Common myeloid progenitor, CD34-positive (primary cell): ENCODE measurements at regions not wholly inside any gene's neighbourhood (a gene's known extent, or its start where the extent isn't known, plus 50 kb on each side); places are given as distances from the start of the nearest gene placed in this dataset.

Experiments
- CTCF ChIA-PET: fragments of 350-600 bp; sonication (Branson Sonifier 250); formaldehyde crosslinking; loops from one replicate; lab custom pipeline; 2021; ENCODE audit warnings: antibody characterized with exemption; lab: Charles Lee
- POLR2A ChIA-PET: fragments of 350-600 bp; sonication (Branson Sonifier 250); formaldehyde crosslinking; loops from one replicate; lab custom pipeline; 2021; ENCODE audit warnings: antibody characterized with exemption; lab: Charles Lee
- DNase-seq, 3 donors: peaks; one replicate each; pipeline versions ENCODE4 v3.0.0 to v3.0.0-alpha.2; 2013
- H3K27ac ChIP-seq, 2 experiments: 1 replicate in 1 of 2; 2 replicates in 1 of 2; pipeline ENCODE4 v1.7.0; 2013; ENCODE audit warnings: inconsistent platforms in 2 of 2, low read length in 2 of 2, mild to moderate bottlenecking in 2 of 2, low read depth in 1 of 2, moderate library complexity in 1 of 2; ENCODE audit not compliant: severe bottlenecking in 2 of 2, insufficient read depth in 1 of 2, poor library complexity in 1 of 2
- H3K27me3 ChIP-seq, 5 experiments: replicated peaks in 2 of 5; 1 replicate in 3 of 5; 2 replicates in 2 of 5; pipeline versions ENCODE4 v1.6.1 to v1.7.0; 2013; ENCODE audit warnings: low read length in 4 of 5, mild to moderate bottlenecking in 2 of 5, moderate library complexity in 2 of 5, inconsistent platforms in 1 of 5; ENCODE audit not compliant: insufficient read depth in 5 of 5, control insufficient read depth in 4 of 5
- H3K36me3 ChIP-seq, 4 experiments: 1 replicate in 2 of 4; 2 replicates in 2 of 4; pipeline versions ENCODE4 v1.6.1 to v1.7.0; 2013; ENCODE audit warnings: low read length in 3 of 4, control low read depth in 1 of 4, mild to moderate bottlenecking in 1 of 4; ENCODE audit not compliant: control insufficient read depth in 4 of 4, insufficient read depth in 4 of 4
- H3K4me1 ChIP-seq, 4 experiments: 1 replicate in 3 of 4; 2 replicates in 1 of 4; pipeline versions ENCODE4 v1.6.1 to v1.7.1; 2013; ENCODE audit warnings: low read length in 3 of 4, mild to moderate bottlenecking in 3 of 4, control low read depth in 1 of 4, inconsistent platforms in 1 of 4, moderate library complexity in 1 of 4; ENCODE audit not compliant: control insufficient read depth in 4 of 4, insufficient read depth in 4 of 4; ENCODE audit errors: control extremely low read depth in 1 of 4
- H3K4me3 ChIP-seq, 7 experiments: 1 replicate in 4 of 7; 2 replicates in 3 of 7; pipeline versions ENCODE4 v1.5.1 to v1.7.0; 2013; ENCODE audit warnings: mild to moderate bottlenecking in 7 of 7, low read length in 6 of 7, moderate library complexity in 6 of 7, inconsistent platforms in 2 of 7, low read depth in 2 of 7, control low read depth in 1 of 7; ENCODE audit not compliant: insufficient read depth in 4 of 7, control insufficient read depth in 1 of 7; ENCODE audit errors: extremely low read depth in 1 of 7
- H3K9me3 ChIP-seq, 5 experiments: 1 replicate in 4 of 5; 2 replicates in 1 of 5; pipeline versions ENCODE4 v1.6.1 to v1.7.1; 2013; ENCODE audit warnings: low read length in 4 of 5, mild to moderate bottlenecking in 2 of 5, inconsistent platforms in 1 of 5, low read depth in 1 of 5, moderate library complexity in 1 of 5; ENCODE audit not compliant: control insufficient read depth in 4 of 5, insufficient read depth in 2 of 5; ENCODE audit errors: control extremely low read depth in 1 of 5
- WGBS: methylation state at CpG from one replicate; pipeline ENCODE4 v1.1.5; 2013; ENCODE audit not compliant: insufficient coverage; 5-methylcytosine and 5-hydroxymethylcytosine counted together

GRCh38 chr7:156143683-156144082, 331.4 kb upstream of the SHH start:
- H3K9me3 ChIP-seq: no peaks in the 10 kb centered on the region
- H3K36me3 ChIP-seq: no peaks in the 10 kb centered on the region
- 92% methylated on average over 5 of the region's 7 CpGs for WGBS
- H3K4me3 ChIP-seq: no peak overlapping the region
- H3K27me3 ChIP-seq: peaks cover 0 to 7% (median 2%) of the 10 kb centered on the region in 5 experiments
- POLR2A ChIA-PET: no interaction called here
- CTCF ChIA-PET: no interaction called here
- H3K4me1 ChIP-seq: no peaks in the 10 kb centered on the region
- DNase-seq: no peak
- H3K27ac ChIP-seq: no peak overlapping the region

- Histone ChIP-seq H3K27ac (no peak overlapping the region), H3K4me1 (no peaks in the 10 kb centered on the region), H3K36me3 (no peaks in the 10 kb centered on the region), H3K9me3 (no peaks in the 10 kb centered on the region), H3K4me3 (no peak overlapping the region), H3K27me3 (peaks cover 0 to 7% (median 0%) of the 10 kb centered on the region in 5 experiments)
- DNase-seq: no peak
- WGBS: 94% methylated on average over 22 of the region's 25 CpGs
- ChIA-PET POLR2A (no interaction called here), CTCF (no interaction called here)
These were observed 330.9 kb upstream of the SHH start for GRCh38 chr7:156143158-156143557.

GRCh38 chr7:156141941-156142340, 329.7 kb upstream of the SHH start:
- ChIA-PET POLR2A (no interaction called here), CTCF (no interaction called here)
- Histone ChIP-seq H3K27ac (no peak overlapping the region), H3K36me3 (no peaks in the 10 kb centered on the region), H3K4me3 (no peak overlapping the region), H3K9me3 (peaks cover 0 to 3% (median 0%) of the 10 kb centered on the region in 5 experiments), H3K27me3 (peaks cover 0 to 7% (median 0%) of the 10 kb centered on the region in 5 experiments), H3K4me1 (no peaks in the 10 kb centered on the region)
- 91% methylated on average over 6 of the region's 7 CpGs for WGBS
- DNase-seq: no peak

- Histone ChIP-seq H3K4me1 (no peaks in the 10 kb centered on the region), H3K36me3 (no peaks in the 10 kb centered on the region), H3K4me3 (no peak overlapping the region), H3K9me3 (peaks cover 0 to 3% (median 0%) of the 10 kb centered on the region in 5 experiments), H3K27ac (no peak overlapping the region), H3K27me3 (peaks cover 0 to 6% (median 0%) of the 10 kb centered on the region in 5 experiments)
- ChIA-PET CTCF (interaction anchor here (0.7 kb wide), 1 partner anchor 10 kb away, joined by 3 read pairs; no protein-coding TSS in a partner anchor), POLR2A (no interaction called here)
- WGBS: 95% methylated on average over 4 of the region's 6 CpGs
- no peak for DNase-seq
These were observed 328.6 kb upstream of the SHH start for GRCh38 chr7:156140896-156141295.

GRCh38 chr7:156140447-156140846, 328.2 kb upstream of the SHH start:
- DNase-seq: no peak
- 76% methylated on average over 7 of the region's 7 CpGs for WGBS
- ChIA-PET POLR2A (no interaction called here), CTCF (interaction anchor here (0.7 kb wide), 1 partner anchor 11 kb away, joined by 3 read pairs; no protein-coding TSS in a partner anchor)
- Histone ChIP-seq H3K27me3 (peaks cover 0 to 6% (median 0%) of the 10 kb centered on the region in 5 experiments), H3K4me1 (no peaks in the 10 kb centered on the region), H3K36me3 (no peaks in the 10 kb centered on the region), H3K27ac (no peak overlapping the region), H3K9me3 (peaks cover 0 to 3% (median 0%) of the 10 kb centered on the region in 5 experiments), H3K4me3 (no peak overlapping the region)

- POLR2A ChIA-PET: no interaction called here
- CTCF ChIA-PET: no interaction called here
- Histone ChIP-seq H3K9me3 (peaks cover 0 to 3% (median 0%) of the 10 kb centered on the region in 5 experiments), H3K36me3 (no peaks in the 10 kb centered on the region), H3K27ac (no peak overlapping the region), H3K4me1 (no peaks in the 10 kb centered on the region), H3K27me3 (peaks cover 0 to 6% (median 0%) of the 10 kb centered on the region in 5 experiments), H3K4me3 (no peak overlapping the region)
- 89% methylated on average over 2 of the region's 3 CpGs for WGBS
- no peak for DNase-seq
These were observed 327.4 kb upstream of the SHH start for GRCh38 chr7:156139633-156140032.

GRCh38 chr7:156139112-156139511, 326.8 kb upstream of the SHH start:
- no peak for DNase-seq
- Histone ChIP-seq H3K27me3 (peaks cover 0 to 6% (median 0%) of the 10 kb centered on the region in 5 experiments), H3K36me3 (no peaks in the 10 kb centered on the region), H3K4me1 (no peaks in the 10 kb centered on the region), H3K27ac (no peak overlapping the region), H3K4me3 (no peak overlapping the region), H3K9me3 (peaks cover 0 to 3% (median 0%) of the 10 kb centered on the region in 5 experiments)
- POLR2A ChIA-PET: no interaction called here
- CTCF ChIA-PET: no interaction called here
- 97% methylated on average over 7 of the region's 7 CpGs for WGBS
